ENCODE measurements at regions not wholly inside any gene's neighbourhood (a gene's known extent, or its start where the extent isn't known, plus 50 kb on each side); places are given as distances from the start of the nearest gene placed in this dataset.

DNA sequence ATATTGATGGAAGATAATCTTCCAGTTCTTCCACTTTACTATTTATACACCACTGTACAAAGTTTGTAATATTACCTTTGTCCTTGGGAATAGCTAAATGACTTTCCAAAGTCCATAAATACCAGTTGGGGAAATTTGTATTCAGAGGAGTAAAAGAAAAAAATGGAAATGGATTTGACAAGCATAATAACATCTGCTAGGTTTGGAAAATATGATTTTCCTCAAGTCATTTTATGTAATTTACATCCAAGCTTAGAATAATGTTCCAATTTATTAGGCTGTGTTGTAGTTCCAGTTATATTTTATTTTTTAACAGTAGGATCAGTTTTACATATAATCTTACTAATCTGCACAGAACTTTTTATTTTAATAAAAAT, 563.0 kb upstream of the PKDCC start:
- Histone ChIP-seq H3K4me1 (ENCODE audit: insufficient read depth, low read length) (no peaks in the 10 kb centered on the region), H3K9ac (ENCODE audit: low read depth, low read length) (no peak overlapping the region), H3K9me3 (ENCODE audit: control insufficient read depth, insufficient read depth, low read length) (no peaks in the 10 kb centered on the region), H3K36me3 (ENCODE audit: insufficient read depth, low read length) (no peaks in the 10 kb centered on the region)

DNA sequence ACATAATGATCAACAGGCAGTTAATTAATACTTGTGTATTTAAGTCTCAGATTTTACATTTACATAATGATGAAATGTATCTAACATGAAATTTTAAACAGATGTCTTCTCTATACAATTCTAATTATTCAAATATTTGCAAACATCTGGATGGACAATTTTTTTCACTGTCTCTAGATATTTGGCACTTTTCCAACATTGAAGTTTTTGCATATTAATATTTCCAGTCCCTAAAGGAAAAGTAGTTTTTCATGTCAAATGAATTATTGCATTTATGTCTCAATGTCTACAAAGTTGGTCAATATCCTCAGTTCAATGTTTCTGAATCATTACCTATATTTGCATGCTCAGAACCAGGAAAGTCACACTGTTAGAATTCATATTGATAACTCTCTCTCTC, 560.9 kb upstream of the PKDCC start:
- Histone ChIP-seq H3K4me1 (ENCODE audit: insufficient read depth, low read length) (no peaks in the 10 kb centered on the region), H3K36me3 (ENCODE audit: insufficient read depth, low read length) (no peaks in the 10 kb centered on the region), H3K9ac (ENCODE audit: low read depth, low read length) (no peak overlapping the region), H3K9me3 (ENCODE audit: control insufficient read depth, insufficient read depth, low read length) (no peaks in the 10 kb centered on the region)

DNA sequence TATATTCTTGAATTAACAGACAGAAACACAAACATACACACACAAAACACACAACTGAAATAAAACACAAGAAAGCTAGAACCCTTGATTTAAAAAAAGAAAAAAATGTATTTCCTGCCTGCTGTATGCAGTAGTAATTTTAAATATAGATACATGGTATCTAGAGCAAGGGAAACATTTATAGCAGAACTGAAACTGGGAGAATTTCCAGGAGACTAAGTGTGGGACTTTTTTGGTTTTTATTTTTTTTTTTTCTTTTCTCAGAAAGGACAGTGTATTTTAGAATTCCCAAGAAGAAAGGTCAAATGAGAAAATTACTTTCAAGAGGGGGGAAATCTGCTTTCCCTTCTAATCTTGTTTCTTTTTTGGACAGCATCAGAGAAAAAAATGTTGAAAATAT, 558.9 kb upstream of the PKDCC start:
- no peaks in the 10 kb centered on the region; the same call in 1 of the 2 replicates for H3K9me3 ChIP-seq (ENCODE audit: control insufficient read depth, insufficient read depth, low read length)
- no peaks in the 10 kb centered on the region for H3K36me3 ChIP-seq (ENCODE audit: insufficient read depth, low read length)
- H3K9ac ChIP-seq (ENCODE audit: low read depth, low read length) = no peak overlapping the region
- no peaks in the 10 kb centered on the region for H3K4me1 ChIP-seq (ENCODE audit: insufficient read depth, low read length)

DNA sequence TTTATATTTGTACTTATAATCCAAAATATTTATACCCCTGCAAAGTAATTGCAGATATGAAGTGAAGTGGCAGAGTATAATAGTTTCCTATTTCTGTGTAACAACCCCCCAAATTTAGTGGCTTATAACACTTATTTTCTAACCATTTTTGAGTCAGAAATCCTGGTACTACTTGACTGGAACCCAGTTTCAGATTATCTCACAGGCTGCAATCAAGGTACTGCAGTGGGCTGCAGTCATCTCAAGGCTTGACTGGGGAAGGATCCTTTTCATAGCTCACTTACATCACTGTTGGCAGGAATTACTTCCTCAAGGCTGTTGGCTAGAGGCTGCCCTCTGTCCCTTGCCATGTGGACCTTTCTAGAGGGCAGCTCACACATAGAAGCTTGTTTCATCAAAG, 558.2 kb upstream of the PKDCC start:
- Histone ChIP-seq H3K9ac (ENCODE audit: low read depth, low read length) (no peak overlapping the region), H3K4me1 (ENCODE audit: insufficient read depth, low read length) (no peaks in the 10 kb centered on the region), H3K9me3 (ENCODE audit: control insufficient read depth, insufficient read depth, low read length) (peaks cover 4% of the 10 kb centered on the region; the same call in 1 of the 2 replicates), H3K36me3 (ENCODE audit: insufficient read depth, low read length) (no peaks in the 10 kb centered on the region)

DNA sequence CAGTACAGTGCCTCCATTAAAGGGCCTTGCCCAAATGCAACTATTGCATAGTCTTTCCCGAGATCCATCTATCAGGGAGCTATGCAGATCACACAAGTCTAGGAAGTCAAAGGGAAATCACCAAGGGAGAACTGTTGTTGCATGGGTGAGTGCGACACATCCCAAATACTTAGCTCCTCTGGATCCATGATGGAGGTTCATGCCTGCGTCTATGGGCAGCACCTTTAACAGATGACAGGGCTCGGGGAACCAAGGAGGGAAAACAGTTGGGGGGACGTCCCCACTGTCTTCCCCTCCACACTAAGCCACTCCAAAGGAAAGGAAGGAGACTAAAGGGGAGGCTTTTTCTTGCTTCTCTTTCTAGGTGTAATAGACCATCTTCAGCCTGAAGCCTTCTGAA, 552.8 kb upstream of the PKDCC start:
- Histone ChIP-seq H3K9ac (ENCODE audit: low read depth, low read length) (no peak overlapping the region), H3K4me1 (ENCODE audit: insufficient read depth, low read length) (no peaks in the 10 kb centered on the region), H3K9me3 (ENCODE audit: control insufficient read depth, insufficient read depth, low read length) (peaks cover 19% of the 10 kb centered on the region), H3K36me3 (ENCODE audit: insufficient read depth, low read length) (no peaks in the 10 kb centered on the region)

DNA sequence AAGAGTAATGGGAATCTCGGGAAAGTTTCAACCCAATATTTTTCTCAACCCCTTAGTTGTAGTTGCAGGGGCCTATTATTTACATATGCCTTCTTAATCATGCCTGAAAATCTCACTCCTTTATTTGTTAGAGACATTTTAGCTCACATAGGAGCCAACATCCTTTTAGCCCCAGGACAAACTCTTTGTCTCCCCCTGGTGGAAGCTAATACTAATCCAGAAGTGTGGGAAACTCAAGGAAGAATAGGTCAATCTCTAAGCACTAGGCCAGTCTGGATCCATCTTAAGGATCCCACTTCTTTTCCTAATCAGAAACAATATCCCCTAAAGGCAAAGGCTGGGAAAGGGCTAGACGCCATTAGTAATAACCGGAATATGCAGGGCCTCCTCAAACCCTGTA, 550.9 kb upstream of the PKDCC start:
- Histone ChIP-seq H3K9me3 (ENCODE audit: control insufficient read depth, insufficient read depth, low read length) (peaks cover 26% of the 10 kb centered on the region), H3K4me1 (ENCODE audit: insufficient read depth, low read length) (no peaks in the 10 kb centered on the region), H3K36me3 (ENCODE audit: insufficient read depth, low read length) (no peaks in the 10 kb centered on the region; the same call in 1 of the 2 replicates), H3K9ac (ENCODE audit: low read depth, low read length) (no peak overlapping the region)

DNA sequence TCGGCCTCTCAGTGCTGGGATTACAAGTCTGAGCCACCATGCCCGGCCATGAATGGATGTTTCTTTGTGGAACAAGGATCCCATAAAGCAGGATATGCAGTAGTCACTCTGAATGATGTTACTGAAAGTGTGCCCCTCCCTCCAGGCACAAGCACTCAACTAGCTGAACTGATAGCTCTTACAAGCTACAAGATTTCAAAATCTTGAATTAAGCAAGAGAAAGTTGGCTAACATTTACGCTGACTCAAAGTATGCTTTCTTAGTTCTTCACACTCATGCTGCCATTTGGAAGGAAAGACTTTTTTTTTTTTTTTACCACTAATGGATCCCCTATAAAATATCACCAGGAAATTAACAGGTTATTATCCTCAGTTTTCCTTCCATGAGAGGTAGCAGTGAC, 549.0 kb upstream of the PKDCC start:
- peaks cover 26% of the 10 kb centered on the region for H3K9me3 ChIP-seq (ENCODE audit: control insufficient read depth, insufficient read depth, low read length)
- H3K9ac ChIP-seq (ENCODE audit: low read depth, low read length) = no peak overlapping the region
- H3K4me1 ChIP-seq (ENCODE audit: insufficient read depth, low read length) = no peaks in the 10 kb centered on the region
- no peaks in the 10 kb centered on the region; the same call in 1 of the 2 replicates for H3K36me3 ChIP-seq (ENCODE audit: insufficient read depth, low read length)

DNA sequence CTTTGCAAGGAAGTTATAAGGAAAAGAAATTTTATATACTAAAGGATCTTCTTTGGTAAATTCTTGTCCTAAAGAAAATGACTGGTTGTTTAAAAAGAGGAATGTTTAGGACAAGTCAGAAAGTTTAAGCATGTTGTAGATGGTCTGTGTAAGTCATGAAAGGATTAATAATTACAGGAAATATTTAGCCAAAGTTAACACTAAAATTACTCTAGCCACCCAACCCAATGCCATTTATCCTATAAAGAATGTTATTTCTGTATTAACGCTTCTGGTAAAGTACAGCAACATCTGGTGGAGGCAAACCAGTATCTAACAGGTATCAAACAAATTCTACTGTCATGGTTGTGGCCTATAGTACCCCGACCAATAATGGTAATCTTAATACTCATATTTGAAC, 546.9 kb upstream of the PKDCC start:
- no peaks in the 10 kb centered on the region for H3K4me1 ChIP-seq (ENCODE audit: insufficient read depth, low read length)
- peaks cover 14% of the 10 kb centered on the region for H3K9me3 ChIP-seq (ENCODE audit: control insufficient read depth, insufficient read depth, low read length)
- no peak overlapping the region for H3K9ac ChIP-seq (ENCODE audit: low read depth, low read length)
- H3K36me3 ChIP-seq (ENCODE audit: insufficient read depth, low read length) = no peaks in the 10 kb centered on the region; the same call in 1 of the 2 replicates

DNA sequence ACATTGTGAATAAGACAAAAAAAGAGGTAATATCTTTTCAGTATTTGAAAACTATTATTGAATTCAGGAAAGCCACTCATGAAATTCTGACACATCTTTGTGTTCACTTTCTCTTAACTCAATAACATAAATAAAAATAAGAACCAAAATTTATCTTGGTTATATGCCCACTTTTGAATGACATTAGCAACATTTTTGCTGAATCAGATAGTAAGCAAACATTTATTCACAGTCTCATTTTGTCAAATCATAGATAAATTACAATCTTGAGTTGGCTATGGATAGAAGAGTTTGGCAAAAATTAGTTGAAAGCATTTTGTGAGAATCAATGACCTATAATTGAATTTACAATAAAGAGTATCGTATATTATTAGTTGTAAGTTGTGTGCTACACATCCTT, 545.1 kb upstream of the PKDCC start:
- H3K9ac ChIP-seq (ENCODE audit: low read depth, low read length) = no peak overlapping the region
- no peaks in the 10 kb centered on the region; the same call in 1 of the 2 replicates for H3K36me3 ChIP-seq (ENCODE audit: insufficient read depth, low read length)
- peaks cover 13% of the 10 kb centered on the region; the same call in 1 of the 2 replicates for H3K9me3 ChIP-seq (ENCODE audit: control insufficient read depth, insufficient read depth, low read length)
- H3K4me1 ChIP-seq (ENCODE audit: insufficient read depth, low read length) = no peaks in the 10 kb centered on the region

DNA sequence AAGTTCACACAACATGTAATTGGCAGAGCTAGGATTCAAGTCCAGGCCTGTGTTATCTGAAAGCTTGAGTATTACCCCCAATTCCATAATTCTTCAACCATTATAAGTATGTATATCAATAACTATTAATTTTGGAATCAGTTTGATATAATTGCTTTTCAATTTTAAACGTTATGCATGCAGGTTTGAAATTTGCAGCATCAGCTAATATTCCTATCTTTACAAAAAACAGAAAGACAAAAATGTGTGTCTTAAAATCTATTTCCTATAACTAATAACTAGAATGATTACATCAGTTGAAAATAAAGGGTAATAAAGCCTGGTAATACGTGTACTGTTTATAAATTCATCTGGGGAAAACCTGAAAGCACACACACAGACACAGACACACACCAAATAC, 543.3 kb upstream of the PKDCC start:
- no peak overlapping the region for H3K9ac ChIP-seq (ENCODE audit: low read depth, low read length)
- no peaks in the 10 kb centered on the region for H3K4me1 ChIP-seq (ENCODE audit: insufficient read depth, low read length)
- H3K36me3 ChIP-seq (ENCODE audit: insufficient read depth, low read length) = no peaks in the 10 kb centered on the region; the same call in 1 of the 2 replicates
- peaks cover 8% of the 10 kb centered on the region; the same call in 1 of the 2 replicates for H3K9me3 ChIP-seq (ENCODE audit: control insufficient read depth, insufficient read depth, low read length)

DNA sequence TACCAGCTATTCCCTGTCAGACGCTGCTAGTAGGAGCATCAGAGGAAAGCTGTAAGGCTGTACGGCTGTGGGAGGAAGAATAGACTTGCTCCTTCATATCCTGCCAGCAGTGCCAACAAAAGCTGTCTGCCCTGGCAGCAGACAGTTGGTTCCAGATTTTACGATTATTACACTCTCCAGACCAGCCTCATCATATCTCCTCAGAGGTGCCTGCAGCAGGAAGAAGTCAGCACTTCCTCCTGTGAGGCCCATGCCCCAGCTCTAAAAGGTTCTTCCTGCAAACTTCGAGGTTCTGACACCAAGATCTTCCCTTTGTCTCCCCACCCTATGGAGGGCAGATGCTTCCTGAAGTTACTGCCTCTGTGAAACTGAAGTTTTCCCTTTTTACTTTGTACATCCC, 537.7 kb upstream of the PKDCC start:
- no peak overlapping the region for H3K9ac ChIP-seq (ENCODE audit: low read depth, low read length)
- no peaks in the 10 kb centered on the region for H3K9me3 ChIP-seq (ENCODE audit: control insufficient read depth, insufficient read depth, low read length)
- H3K4me1 ChIP-seq (ENCODE audit: insufficient read depth, low read length) = no peaks in the 10 kb centered on the region
- H3K36me3 ChIP-seq (ENCODE audit: insufficient read depth, low read length) = no peaks in the 10 kb centered on the region

DNA sequence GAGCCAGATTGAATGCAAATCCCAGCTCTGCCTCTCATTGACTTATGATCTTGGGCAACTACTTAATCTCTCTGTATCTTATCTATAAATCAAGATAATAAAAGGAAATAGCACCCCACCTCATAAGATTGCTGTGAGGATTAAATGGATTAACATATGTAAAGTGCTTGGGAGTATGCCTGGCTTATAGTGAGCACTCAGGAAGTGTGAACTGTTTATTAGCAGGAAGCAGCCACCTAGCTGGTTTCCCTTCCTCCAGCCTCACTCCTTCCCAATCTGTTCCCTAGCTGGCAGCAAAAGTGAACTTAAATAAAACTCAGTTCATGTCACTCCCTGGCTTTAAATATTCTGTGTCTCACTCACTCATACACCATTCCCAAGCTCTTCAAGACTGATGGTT, 526.6 kb upstream of the PKDCC start:
- Histone ChIP-seq H3K9ac (ENCODE audit: low read depth, low read length) (no peak overlapping the region), H3K9me3 (ENCODE audit: control insufficient read depth, insufficient read depth, low read length) (no peaks in the 10 kb centered on the region), H3K36me3 (ENCODE audit: insufficient read depth, low read length) (no peaks in the 10 kb centered on the region), H3K4me1 (ENCODE audit: insufficient read depth, low read length) (no peaks in the 10 kb centered on the region; the same call in 1 of the 2 replicates)

DNA sequence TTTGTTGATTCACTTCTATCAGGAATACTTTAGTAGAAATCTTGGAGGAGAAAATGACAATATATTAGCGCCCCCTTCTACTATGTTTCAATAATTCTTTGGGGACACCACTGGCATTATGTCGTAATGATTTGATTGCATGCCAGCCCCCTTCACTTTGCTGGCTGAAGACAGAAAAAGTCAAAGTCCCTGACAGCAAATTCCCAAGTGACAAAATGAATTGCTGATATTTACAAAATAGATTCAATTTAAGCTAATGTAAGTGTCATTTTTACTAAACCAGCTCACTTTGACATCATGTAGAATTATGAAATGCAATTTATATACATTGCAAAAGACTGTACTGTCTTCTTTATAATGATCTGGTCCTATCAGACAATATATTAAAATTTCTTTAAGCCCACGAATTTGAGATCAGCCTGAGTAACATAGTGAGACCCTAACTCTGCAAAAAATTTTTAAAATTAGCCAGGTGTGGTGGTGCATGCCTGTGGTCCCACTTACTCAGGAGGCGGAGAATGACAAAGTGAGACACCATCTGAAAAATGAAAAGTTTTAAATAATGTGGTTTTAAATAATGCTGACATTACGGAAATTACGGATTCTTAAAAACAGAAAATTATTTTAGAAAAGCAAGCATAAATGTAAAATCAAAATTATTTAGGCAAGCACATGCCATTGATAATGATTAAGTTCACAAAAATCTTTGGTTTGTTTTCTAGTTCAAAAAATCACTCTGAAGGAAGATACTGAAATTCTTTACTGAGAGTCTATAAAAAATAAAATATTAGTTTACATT, 520.1 kb upstream of the PKDCC start:
- Histone ChIP-seq H3K36me3 (ENCODE audit: insufficient read depth, low read length) (no peaks in the 10 kb centered on the region), H3K9ac (ENCODE audit: low read depth, low read length) (no peak overlapping the region), H3K9me3 (ENCODE audit: control insufficient read depth, insufficient read depth, low read length) (no peaks in the 10 kb centered on the region), H3K4me1 (ENCODE audit: insufficient read depth, low read length) (no peaks in the 10 kb centered on the region; the same call in 1 of the 2 replicates)

DNA sequence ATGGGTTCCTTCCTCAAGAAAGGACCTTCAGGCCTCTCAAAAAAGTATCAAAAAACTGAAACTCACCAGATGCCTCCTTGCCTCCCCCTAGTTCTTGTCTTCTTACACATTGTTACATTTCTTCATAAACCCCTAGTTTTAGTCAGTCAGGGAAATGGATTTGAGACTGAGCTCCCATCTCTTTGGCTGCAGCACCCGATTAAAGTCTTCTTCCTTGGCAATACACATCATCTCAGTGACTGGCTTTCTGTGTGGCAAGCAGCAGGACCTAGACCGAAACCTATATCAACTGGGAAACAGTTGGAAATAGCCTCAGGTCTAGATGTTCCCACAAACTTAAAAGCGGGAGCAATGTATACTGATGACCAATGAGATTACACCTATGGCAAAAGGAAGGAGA, 512.2 kb upstream of the PKDCC start:
- H3K36me3 ChIP-seq (ENCODE audit: insufficient read depth, low read length) = no peaks in the 10 kb centered on the region
- H3K9ac ChIP-seq (ENCODE audit: low read depth, low read length) = no peak overlapping the region
- H3K9me3 ChIP-seq (ENCODE audit: control insufficient read depth, insufficient read depth, low read length) = peaks cover 6% of the 10 kb centered on the region
- no peaks in the 10 kb centered on the region for H3K4me1 ChIP-seq (ENCODE audit: insufficient read depth, low read length)

DNA sequence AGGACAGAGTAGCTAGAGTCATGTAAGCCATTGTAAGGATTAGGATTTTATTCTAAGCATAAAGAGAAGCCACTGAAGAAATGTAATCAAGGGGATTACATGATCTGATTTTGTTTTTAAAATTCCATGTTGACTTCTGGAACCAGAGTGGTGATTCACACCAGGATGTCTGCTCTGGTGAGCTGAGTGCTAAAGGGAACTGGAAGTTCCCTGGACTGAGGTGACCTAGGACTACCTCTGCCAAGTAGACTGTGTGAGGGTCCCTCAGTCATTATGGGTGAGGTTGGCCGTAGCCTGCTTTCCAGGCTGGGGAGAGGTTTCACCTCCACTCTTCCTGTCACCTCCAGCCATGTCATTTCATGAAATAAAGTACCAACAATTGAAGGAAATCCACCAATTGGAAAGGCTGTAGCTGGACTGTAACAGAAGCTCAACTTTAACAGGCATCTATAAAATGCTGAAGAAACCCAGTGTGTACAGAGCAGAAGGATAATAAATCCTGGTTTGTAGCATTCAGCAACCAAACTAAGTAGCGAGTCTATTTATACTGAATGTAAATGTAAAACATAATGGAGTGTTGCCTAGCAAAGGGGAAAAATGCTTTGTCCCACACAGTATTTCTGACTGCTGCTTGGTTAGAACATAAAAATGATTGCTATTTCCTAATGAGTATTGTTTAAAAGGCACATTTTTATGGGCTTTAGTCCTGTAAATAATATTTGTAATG, 507.4 kb upstream of the PKDCC start:
- Histone ChIP-seq H3K36me3 (ENCODE audit: insufficient read depth, low read length) (no peaks in the 10 kb centered on the region), H3K9ac (ENCODE audit: low read depth, low read length) (no peak overlapping the region), H3K4me1 (ENCODE audit: insufficient read depth, low read length) (no peaks in the 10 kb centered on the region), H3K9me3 (ENCODE audit: control insufficient read depth, insufficient read depth, low read length) (peaks cover 2% of the 10 kb centered on the region)

All from ES-I3 (cell line).